ENCODE measurements at regions not wholly inside any gene's neighbourhood (a gene's known extent, or its start where the extent isn't known, plus 50 kb on each side); places are given as distances from the start of the nearest gene placed in this dataset.
A peak's percentile ranks its signal among the peaks of the same experiment; 100 is the strongest.
"Not testable (repeated sequence)": the region's sequence is repeated elsewhere in the genome, so short reads cannot be mapped to it uniquely, and the experiment has no call there.

- no peak for DNase-seq
Measured at GRCh38 chr5:91315701-91316100, 67.4 kb downstream of the ARRDC3 start.

GRCh38 chr5:91313757-91314673, 69.1 kb downstream of the ARRDC3 start:
- DNase-seq, result peak; percentile 96

GRCh38 chr5:91312698-91313097, 70.4 kb downstream of the ARRDC3 start:
- DNase-seq, result no peak

- DNase-seq, result peak; percentile 65
Measured at GRCh38 chr5:91311697-91312501, 71.2 kb downstream of the ARRDC3 start.

GRCh38 chr5:91311168-91311696, 71.9 kb downstream of the ARRDC3 start:
- no peak for DNase-seq

GRCh38 chr5:91308157-91308556, 75.0 kb downstream of the ARRDC3 start:
- not testable (repeated sequence) for DNase-seq

GRCh38 chr5:91307048-91307447, 76.1 kb downstream of the ARRDC3 start:
- DNase-seq, result no peak

GRCh38 chr5:91306497-91306896, 76.6 kb downstream of the ARRDC3 start:
- no peak for DNase-seq

- DNase-seq, result no peak
Measured at GRCh38 chr5:91305640-91306039, 77.5 kb downstream of the ARRDC3 start.

- not testable (repeated sequence) for DNase-seq
Measured at GRCh38 chr5:91304015-91304414, 79.1 kb downstream of the ARRDC3 start.

GRCh38 chr5:91302958-91303357, 80.2 kb downstream of the ARRDC3 start:
- DNase-seq, result no peak

- DNase-seq, result no peak
Measured at GRCh38 chr5:91302305-91302704, 80.8 kb downstream of the ARRDC3 start.

GRCh38 chr5:91301106-91301846, 81.8 kb downstream of the ARRDC3 start:
- no peak for DNase-seq

GRCh38 chr5:91297994-91298393, 85.1 kb downstream of the ARRDC3 start:
- no peak for DNase-seq

GRCh38 chr5:91296674-91297143, 86.4 kb downstream of the ARRDC3 start:
- no peak for DNase-seq

- not testable (repeated sequence) for DNase-seq
Measured at GRCh38 chr5:91296102-91296501, 87.0 kb downstream of the ARRDC3 start.

GRCh38 chr5:91293131-91293530, 90.0 kb downstream of the ARRDC3 start:
- DNase-seq, result peak; percentile 88

- no peak for DNase-seq
Measured at GRCh38 chr5:91291628-91292569, 91.2 kb downstream of the ARRDC3 start.

- DNase-seq, result no peak
Measured at GRCh38 chr5:91288118-91288916, 94.8 kb downstream of the ARRDC3 start.

- not testable (repeated sequence) for DNase-seq
Measured at GRCh38 chr5:91285062-91285461, 98.1 kb downstream of the ARRDC3 start.

- no peak for DNase-seq
Measured at GRCh38 chr5:91283899-91284298, 99.2 kb downstream of the ARRDC3 start.
